H9 (cell line): ENCODE measurements at regions not wholly inside any gene's neighbourhood (a gene's known extent, or its start where the extent isn't known, plus 50 kb on each side); places are given as distances from the start of the nearest gene placed in this dataset.

Source experiments
- DNase-seq: peaks from one replicate; pipeline ENCODE4 v3.0.0-alpha.2; 2017
- H2AFZ ChIP-seq: one replicate; pipeline ENCODE4 v1.6.1; 2013; ENCODE audit warnings: mild to moderate bottlenecking, low read length, control low read depth, moderate library complexity
- H2AK5ac ChIP-seq: 2 replicates; pipeline ENCODE4 v1.6.1; 2013; ENCODE audit warnings: low read length, control low read depth, mixed read lengths; ENCODE audit not compliant: insufficient read length
- H2BK120ac ChIP-seq: one replicate; pipeline ENCODE4 v1.6.1; 2013; ENCODE audit warnings: low read depth, mild to moderate bottlenecking, low read length, control low read depth, inconsistent platforms; ENCODE audit not compliant: poor library complexity, severe bottlenecking
- H2BK12ac ChIP-seq: 2 replicates; pipeline ENCODE4 v1.6.1; 2013; ENCODE audit warnings: low read length, control low read depth, mixed read lengths, low read depth; ENCODE audit not compliant: insufficient read length
- H2BK15ac ChIP-seq: 2 replicates; pipeline ENCODE4 v1.6.1; 2013; ENCODE audit warnings: low read depth, low read length, control low read depth
- H2BK20ac ChIP-seq: one replicate; pipeline ENCODE4 v1.6.1; 2013; ENCODE audit warnings: low read depth, mild to moderate bottlenecking, low read length, control low read depth, inconsistent platforms; ENCODE audit not compliant: poor library complexity, severe bottlenecking
- H2BK5ac ChIP-seq: 2 replicates; pipeline ENCODE4 v1.6.1; 2013; ENCODE audit warnings: low read length, control low read depth, mixed read lengths; ENCODE audit not compliant: insufficient read length
- H3K14ac ChIP-seq: 2 replicates; pipeline ENCODE4 v1.6.1; 2013; ENCODE audit warnings: low read length, control low read depth; ENCODE audit not compliant: insufficient read depth
- H3K18ac ChIP-seq: 2 replicates; pipeline ENCODE4 v1.6.1; 2013; ENCODE audit warnings: low read depth, mild to moderate bottlenecking, mixed read lengths, low read length, control low read depth; ENCODE audit not compliant: insufficient read length
- H3K23ac ChIP-seq: 2 replicates; pipeline ENCODE4 v1.6.1; 2013; ENCODE audit warnings: low read length, control low read depth, mixed read lengths, low read depth; ENCODE audit not compliant: insufficient read length
- H3K23me2 ChIP-seq: 2 replicates; pipeline ENCODE4 v1.6.1; 2013; ENCODE audit warnings: low read depth, mild to moderate bottlenecking, mixed read lengths, low read length, control low read depth; ENCODE audit not compliant: insufficient read length, poor library complexity, severe bottlenecking
- H3K27ac ChIP-seq: 2 replicates; pipeline ENCODE4 v1.5.1; 2013; ENCODE audit warnings: low read length, control low read depth, mixed read lengths, low read depth; ENCODE audit not compliant: insufficient read length
- H3K27me3 ChIP-seq: 2 replicates; pipeline ENCODE4 v1.6.1; 2013; ENCODE audit warnings: low read length, control low read depth, inconsistent platforms; ENCODE audit not compliant: insufficient read depth
- H3K4ac ChIP-seq: 2 replicates; pipeline ENCODE4 v1.6.1; 2013; ENCODE audit warnings: low read depth, mild to moderate bottlenecking, control low read depth, inconsistent platforms, low read length, moderate library complexity
- H3K4me1 ChIP-seq: 2 replicates; pipeline ENCODE4 v1.6.1; 2013; ENCODE audit warnings: low read length, control low read depth, inconsistent platforms; ENCODE audit not compliant: insufficient read depth
- H3K4me2 ChIP-seq: 2 replicates; pipeline ENCODE4 v1.6.1; 2013; ENCODE audit warnings: low read length, control low read depth, mixed read lengths; ENCODE audit not compliant: insufficient read length, insufficient read depth
- H3K56ac ChIP-seq: 2 replicates; pipeline ENCODE4 v1.6.1; 2013; ENCODE audit warnings: low read depth, mild to moderate bottlenecking, mixed read lengths, low read length, control low read depth; ENCODE audit not compliant: insufficient read length
- H3K79me1 ChIP-seq: 2 replicates; pipeline ENCODE4 v1.6.1; 2013; ENCODE audit warnings: low read depth, mild to moderate bottlenecking, moderate library complexity, low read length, control low read depth, inconsistent platforms; ENCODE audit not compliant: insufficient read depth, poor library complexity, severe bottlenecking
- H3K79me2 ChIP-seq: 2 replicates; pipeline ENCODE4 v1.6.1; 2013; ENCODE audit warnings: low read length, control low read depth, inconsistent platforms; ENCODE audit not compliant: insufficient read depth
- H3K9ac ChIP-seq: 2 replicates; pipeline ENCODE4 v1.6.1; 2013; ENCODE audit warnings: low read length, control low read depth, mixed read lengths; ENCODE audit not compliant: insufficient read length; ENCODE audit errors: extremely low read depth
- H3K9me3 ChIP-seq: one replicate; pipeline ENCODE4 v1.6.1; 2013; ENCODE audit warnings: low read depth, low read length, inconsistent platforms; ENCODE audit not compliant: control insufficient read depth
- H3T11ph ChIP-seq: one replicate; pipeline ENCODE4 v1.6.1; 2013; ENCODE audit warnings: mild to moderate bottlenecking, low read length, control low read depth, inconsistent platforms
- H4K20me1 ChIP-seq: one replicate; pipeline ENCODE4 v1.6.1; 2013; ENCODE audit not compliant: control insufficient read depth, insufficient read length, insufficient read depth
- H4K5ac ChIP-seq: 2 replicates; pipeline ENCODE4 v1.6.1; 2013; ENCODE audit warnings: low read depth, mild to moderate bottlenecking, mixed read lengths, low read length, control low read depth; ENCODE audit not compliant: insufficient read length
- H4K8ac ChIP-seq: replicated peaks from 2 replicates; pipeline ENCODE4 v1.6.1; 2013; ENCODE audit warnings: low read length, control low read depth, mixed read lengths, low read depth; ENCODE audit not compliant: insufficient read length
- H4K91ac ChIP-seq: 2 replicates; pipeline ENCODE4 v1.6.1; 2013; ENCODE audit warnings: low read depth, mild to moderate bottlenecking, moderate library complexity, mixed read lengths, low read length, control low read depth; ENCODE audit not compliant: insufficient read length
- H3K27ac Mint-ChIP-seq, 3 experiments: 2 replicates in 2 of 3; 3 replicates in 1 of 3; pipeline ENCODE4 v1.8.0; 2020 to 2021; ENCODE audit warnings: mixed read lengths in 3 of 3, mild to moderate bottlenecking in 1 of 3, moderate library complexity in 1 of 3
- H3K27me3 Mint-ChIP-seq: 2 replicates; pipeline ENCODE4 v1.8.0; 2021; ENCODE audit warnings: low read depth, mild to moderate bottlenecking, moderate library complexity, mixed read lengths
- H3K36me3 Mint-ChIP-seq, 3 experiments: 2 replicates in 2 of 3; 3 replicates in 1 of 3; pipeline ENCODE4 v1.8.0; 2020 to 2021; ENCODE audit warnings: low read depth in 3 of 3, mixed read lengths in 3 of 3; ENCODE audit not compliant: insufficient read depth in 1 of 3
- H3K4me1 Mint-ChIP-seq, 2 experiments: 2 replicates each; pipeline ENCODE4 v1.8.0; 2020; ENCODE audit warnings: mixed read lengths in 2 of 2
- H3K4me3 Mint-ChIP-seq, 2 experiments: 2 replicates in 1 of 2; 3 replicates in 1 of 2; pipeline ENCODE4 v1.8.0; 2020 to 2021; ENCODE audit warnings: mild to moderate bottlenecking in 2 of 2, mixed read lengths in 2 of 2, moderate library complexity in 1 of 2
- H3K9me3 Mint-ChIP-seq, 2 experiments: 2 replicates in 1 of 2; 3 replicates in 1 of 2; pipeline ENCODE4 v1.8.0; 2020; ENCODE audit warnings: mild to moderate bottlenecking in 2 of 2, mixed read lengths in 2 of 2, moderate library complexity in 1 of 2
- CTCF ChIP-seq: fragments of 200-600 bp; sonication (generic); conservative IDR thresholded peaks from 3 replicates; pipeline ENCODE4 v1.8.0; 2021; ENCODE audit warnings: antibody characterized with exemption, mild to moderate bottlenecking
- WGBS: extraction: QIAGEN DNeasy Blood & Tissue Kit; methylation state at CpG from one replicate; pipeline ENCODE4 v1.1.7; 2013; ENCODE audit warnings: missing lambda C conversion rate, low lambda C conversion rate, mixed read lengths; ENCODE audit not compliant: insufficient read length; ENCODE audit errors: extremely low coverage; 5-methylcytosine and 5-hydroxymethylcytosine counted together

GRCh38 chr10:110389255-110389654 lies 84.5 kb upstream of the SMNDC1 start:
- WGBS: no CpG with 5 or more reads among the region's 8 CpGs

More at GRCh38 chr10:110389255-110389654, 84.5 kb upstream of the SMNDC1 start:
- Histone ChIP-seq H4K5ac (no peak overlapping the region), H4K20me1 (no peaks in the 10 kb centered on the region), H3K14ac (no peak overlapping the region), H4K91ac (no peak overlapping the region), H3K79me1 (no peaks in the 10 kb centered on the region), H3K79me2 (no peaks in the 10 kb centered on the region), H3K27ac (no peak overlapping the region), H4K8ac (no peak overlapping the region), H2BK120ac (no peak overlapping the region), H2BK12ac (no peak overlapping the region), H3K4ac (no peak overlapping the region), H2BK20ac (no peak overlapping the region), H3T11ph (no peak overlapping the region), H2AK5ac (no peak overlapping the region), H2BK15ac (no peak overlapping the region), H3K56ac (no peak overlapping the region), H2AFZ (no peak overlapping the region), H3K27me3 (no peaks in the 10 kb centered on the region), H3K9me3 (no peaks in the 10 kb centered on the region), H3K9ac (no peak overlapping the region), H2BK5ac (no peak overlapping the region), H3K23me2 (no peaks in the 10 kb centered on the region), H3K18ac (no peak overlapping the region), H3K23ac (no peak overlapping the region), H3K4me2 (no peak overlapping the region), H3K4me1 (peaks cover 6% of the 10 kb centered on the region; the same call in 1 of the 2 replicates)
- Mint-ChIP-seq H3K4me1 (peaks cover 17 to 23% of the 10 kb centered on the region in 2 experiments), H3K36me3 (no peaks in the 10 kb centered on the region; a peak in 1 of 7 replicates), H3K27me3 (peaks cover 8% of the 10 kb centered on the region), H3K27ac (no peak overlapping the region), H3K9me3 (no peaks in the 10 kb centered on the region; a peak in 1 of 5 replicates), H3K4me3 (no peak overlapping the region)
- no peak for TF ChIP-seq CTCF
- DNase-seq: no peak
